ENCODE measurements at regions not wholly inside any gene's neighbourhood (a gene's known extent, or its start where the extent isn't known, plus 50 kb on each side); places are given as distances from the start of the nearest gene placed in this dataset.

DNA sequence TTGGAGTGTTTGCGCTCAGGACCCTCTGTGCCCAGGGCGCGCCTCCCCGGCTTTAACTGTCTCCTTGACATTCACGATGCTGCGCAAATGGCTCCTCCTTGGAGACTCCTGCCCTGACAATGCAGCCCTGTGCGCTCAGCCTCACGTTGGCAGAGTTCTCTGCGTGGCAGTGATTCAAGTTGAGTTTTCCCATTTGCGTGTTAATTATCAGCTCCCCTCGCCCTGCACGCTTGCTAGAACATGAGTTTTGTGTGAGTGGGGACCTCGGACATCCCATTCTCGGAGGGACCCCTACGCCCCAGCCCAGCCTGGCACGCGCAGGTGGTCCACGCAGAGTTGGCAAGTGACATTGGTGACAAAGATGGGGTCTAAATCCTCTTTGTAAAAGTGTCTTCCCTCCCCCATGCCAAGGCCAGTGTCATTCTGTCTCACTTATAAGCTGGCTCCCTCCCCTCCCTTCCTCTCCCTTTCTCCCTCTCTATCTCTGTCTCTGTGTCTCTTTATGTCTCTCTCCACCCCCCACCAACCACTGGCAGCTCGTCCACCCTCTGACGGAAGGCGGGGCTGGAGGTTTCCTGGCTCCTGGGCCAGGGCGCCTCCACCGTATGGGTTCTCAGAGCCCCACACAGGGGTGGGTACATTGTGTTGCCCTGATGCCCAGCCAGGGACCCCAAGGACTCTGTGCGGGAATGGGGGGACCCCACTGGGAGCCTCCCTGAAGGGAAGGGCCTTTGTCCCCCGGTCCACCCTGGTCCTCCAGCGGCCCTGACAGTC lies 169.3 kb downstream of the OLFM1 start:
- Mint-ChIP-seq H3K9me3 (ENCODE audit: low read depth) (no peaks in the 10 kb centered on the region), H3K27me3 (no peaks in the 10 kb centered on the region), H3K4me1 (ENCODE audit: low read depth) (no peaks in the 10 kb centered on the region), H3K4me3 (no peak overlapping the region), H3K36me3 (no peaks in the 10 kb centered on the region), H3K27ac (no peak overlapping the region)

DNA sequence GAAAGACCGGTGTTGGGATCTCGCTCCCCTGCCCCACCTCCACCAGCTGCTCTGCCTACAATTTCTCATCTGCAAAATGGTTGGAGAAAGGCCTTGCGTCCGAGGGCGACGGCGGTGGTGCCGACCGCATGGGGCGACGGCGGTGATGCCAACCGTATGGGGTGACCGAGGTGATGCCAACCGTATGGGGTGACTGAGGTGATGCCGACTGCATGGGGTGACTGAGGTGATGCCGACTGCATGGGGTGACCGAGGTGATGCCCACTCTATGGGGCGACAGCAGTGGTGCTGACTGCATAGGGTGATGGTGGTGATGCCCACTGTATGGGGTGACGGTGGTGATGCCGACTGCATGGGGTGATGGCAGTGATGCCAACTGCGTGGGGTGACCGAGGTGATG lies 171.0 kb downstream of the OLFM1 start:
- Mint-ChIP-seq H3K9me3 (ENCODE audit: low read depth) (no peaks in the 10 kb centered on the region), H3K27me3 (no peaks in the 10 kb centered on the region), H3K27ac (no peak overlapping the region), H3K4me3 (no peak overlapping the region), H3K4me1 (ENCODE audit: low read depth) (no peaks in the 10 kb centered on the region), H3K36me3 (no peaks in the 10 kb centered on the region)

DNA sequence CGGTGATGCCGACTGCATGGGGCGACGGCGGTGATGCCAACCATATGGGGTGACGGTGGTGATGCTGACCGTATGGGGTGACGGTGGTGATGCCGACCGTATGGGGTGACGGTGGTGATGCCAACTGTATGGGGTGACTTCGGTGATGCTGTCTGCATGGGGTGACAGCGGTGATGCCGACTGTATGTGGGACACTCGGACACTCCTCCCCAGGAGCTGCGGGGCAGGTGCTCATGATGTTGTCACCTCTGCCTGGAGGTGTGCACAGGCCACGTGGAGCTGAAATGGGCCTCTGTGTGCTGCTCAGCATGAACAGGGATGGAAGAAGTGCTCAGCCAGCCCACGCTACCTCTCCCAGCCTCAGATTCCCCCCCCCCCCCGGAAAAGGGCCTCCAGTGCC lies 171.8 kb downstream of the OLFM1 start:
- Mint-ChIP-seq H3K4me1 (ENCODE audit: low read depth) (no peaks in the 10 kb centered on the region), H3K27ac (no peak overlapping the region), H3K27me3 (no peaks in the 10 kb centered on the region), H3K9me3 (ENCODE audit: low read depth) (no peaks in the 10 kb centered on the region), H3K4me3 (no peak overlapping the region), H3K36me3 (no peaks in the 10 kb centered on the region)

DNA sequence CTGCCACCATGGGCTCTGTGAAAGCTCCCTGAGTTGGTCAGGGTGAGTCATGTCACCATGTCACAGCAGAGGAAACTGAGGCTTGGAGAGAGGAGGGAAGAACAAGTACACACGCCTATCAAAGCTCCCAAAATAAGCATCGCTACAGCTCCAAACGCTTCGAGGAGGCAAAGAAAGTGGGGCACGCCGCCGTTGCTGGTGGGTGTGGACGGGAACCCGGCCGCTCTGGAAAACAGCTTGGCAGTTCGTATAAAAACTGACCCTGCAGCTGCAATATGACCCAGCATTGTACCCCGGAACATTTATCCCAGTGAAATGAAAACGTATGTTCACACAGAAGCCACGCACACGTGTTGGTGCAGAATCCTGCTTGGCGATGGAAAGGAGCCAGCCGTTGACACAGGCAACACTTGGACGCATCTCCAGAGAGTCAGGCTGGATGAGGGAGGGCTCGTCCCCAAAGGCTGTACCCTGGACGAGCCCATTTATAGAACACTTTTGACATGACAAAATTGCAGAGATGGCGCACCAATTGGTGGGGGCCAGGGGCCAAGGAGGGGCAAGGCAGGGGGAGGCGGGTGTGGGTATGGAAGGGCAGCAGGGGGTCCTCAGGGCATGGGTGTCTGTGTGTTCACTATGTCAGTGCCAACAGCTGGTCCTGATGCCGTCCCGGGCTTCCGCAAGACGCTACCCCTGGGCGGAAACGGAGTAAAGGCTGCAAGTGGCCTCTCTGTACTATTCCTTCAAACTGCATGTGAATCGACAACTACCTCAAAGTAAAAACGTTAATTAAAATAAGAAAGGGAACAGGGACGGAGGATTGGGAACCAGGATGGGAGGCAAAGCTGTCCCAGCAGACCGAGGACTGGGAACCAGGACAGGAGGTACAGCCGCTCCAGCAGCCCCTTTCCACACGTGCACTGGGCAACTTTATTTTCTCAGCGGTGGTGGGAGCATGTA lies 173.0 kb downstream of the OLFM1 start:
- H3K9me3 Mint-ChIP-seq (ENCODE audit: low read depth): no peaks in the 10 kb centered on the region
- H3K4me1 Mint-ChIP-seq (ENCODE audit: low read depth): no peaks in the 10 kb centered on the region
- H3K27me3 Mint-ChIP-seq: no peaks in the 10 kb centered on the region
- H3K27ac Mint-ChIP-seq: no peak overlapping the region
- H3K36me3 Mint-ChIP-seq: no peaks in the 10 kb centered on the region
- no peak overlapping the region for H3K4me3 Mint-ChIP-seq

DNA sequence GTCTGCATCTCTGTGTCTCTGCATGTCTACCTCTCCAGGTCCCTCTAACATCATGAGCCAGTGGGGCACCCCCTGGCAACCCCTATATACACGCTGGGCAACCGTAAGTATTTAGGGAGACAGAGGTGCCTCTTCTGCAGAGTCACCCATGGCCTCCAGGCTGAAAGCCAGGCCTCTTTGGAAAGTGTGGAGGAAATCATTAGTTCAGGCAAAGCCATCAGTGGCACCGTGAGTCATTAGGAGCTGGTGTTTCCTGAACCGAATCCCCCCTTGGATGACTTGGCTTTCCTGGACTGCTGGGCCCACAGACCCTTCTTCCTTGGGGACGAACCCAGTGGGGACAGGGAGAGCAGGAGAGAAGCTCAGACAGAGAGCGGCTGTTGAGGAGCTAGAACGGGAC lies 174.8 kb downstream of the OLFM1 start:
- H3K36me3 Mint-ChIP-seq: no peaks in the 10 kb centered on the region

DNA sequence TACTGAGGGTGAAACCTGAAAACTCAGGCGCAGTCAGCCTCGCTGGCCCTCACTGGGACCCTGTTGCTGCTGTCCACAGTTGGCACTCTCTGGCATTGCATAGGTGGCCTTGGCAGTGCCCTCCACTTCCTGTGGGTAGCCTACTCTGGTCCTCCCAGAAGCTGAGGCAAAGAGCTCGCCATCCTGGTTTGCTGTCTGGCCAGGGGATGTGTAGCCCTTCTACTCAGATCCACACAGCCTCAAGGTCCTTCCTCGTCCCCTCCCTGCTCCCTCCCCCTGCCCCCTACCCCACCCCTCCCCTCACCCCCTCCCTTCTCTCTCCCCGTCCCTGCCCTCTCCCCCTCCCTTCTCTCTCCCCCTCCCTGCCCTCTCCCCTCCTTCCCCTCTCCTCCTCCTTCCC lies 176.0 kb downstream of the OLFM1 start:
- Mint-ChIP-seq H3K9me3 (ENCODE audit: low read depth) (no peaks in the 10 kb centered on the region), H3K27me3 (peaks cover 5% of the 10 kb centered on the region), H3K36me3 (no peaks in the 10 kb centered on the region), H3K4me1 (ENCODE audit: low read depth) (no peaks in the 10 kb centered on the region), H3K4me3 (no peak overlapping the region), H3K27ac (no peak overlapping the region)

More for the DNA sequence above, 174.8 kb downstream of the OLFM1 start:
- H3K4me1 Mint-ChIP-seq (ENCODE audit: low read depth): no peaks in the 10 kb centered on the region
- no peaks in the 10 kb centered on the region for H3K9me3 Mint-ChIP-seq (ENCODE audit: low read depth)
- peaks cover 5% of the 10 kb centered on the region for H3K27me3 Mint-ChIP-seq
- no peak overlapping the region for H3K4me3 Mint-ChIP-seq
- H3K27ac Mint-ChIP-seq: no peak overlapping the region

DNA sequence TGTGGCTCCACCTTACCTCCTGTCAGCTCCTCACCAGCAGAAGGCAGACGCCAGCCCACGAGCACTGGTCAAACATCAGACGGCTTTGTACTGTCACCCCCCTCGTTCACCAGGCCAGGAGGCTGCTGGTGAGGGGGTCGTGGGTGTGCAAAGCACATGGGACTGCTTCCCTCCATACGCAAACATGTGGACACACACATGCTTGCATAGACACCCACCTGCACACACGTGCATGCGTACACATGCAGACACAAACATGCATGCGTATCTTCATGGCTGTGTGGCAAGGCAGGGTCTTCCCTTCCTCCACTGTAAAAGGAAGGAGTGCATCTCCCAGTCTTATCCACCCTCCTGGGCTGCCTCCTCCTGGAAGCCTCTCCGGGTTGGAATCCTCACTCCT lies 178.5 kb downstream of the OLFM1 start:
- no peak overlapping the region for H3K4me3 Mint-ChIP-seq
- peaks cover 5% of the 10 kb centered on the region for H3K27me3 Mint-ChIP-seq
- H3K4me1 Mint-ChIP-seq (ENCODE audit: low read depth): no peaks in the 10 kb centered on the region
- no peaks in the 10 kb centered on the region for H3K9me3 Mint-ChIP-seq (ENCODE audit: low read depth)
- H3K27ac Mint-ChIP-seq: no peak overlapping the region
- H3K36me3 Mint-ChIP-seq: no peaks in the 10 kb centered on the region

DNA sequence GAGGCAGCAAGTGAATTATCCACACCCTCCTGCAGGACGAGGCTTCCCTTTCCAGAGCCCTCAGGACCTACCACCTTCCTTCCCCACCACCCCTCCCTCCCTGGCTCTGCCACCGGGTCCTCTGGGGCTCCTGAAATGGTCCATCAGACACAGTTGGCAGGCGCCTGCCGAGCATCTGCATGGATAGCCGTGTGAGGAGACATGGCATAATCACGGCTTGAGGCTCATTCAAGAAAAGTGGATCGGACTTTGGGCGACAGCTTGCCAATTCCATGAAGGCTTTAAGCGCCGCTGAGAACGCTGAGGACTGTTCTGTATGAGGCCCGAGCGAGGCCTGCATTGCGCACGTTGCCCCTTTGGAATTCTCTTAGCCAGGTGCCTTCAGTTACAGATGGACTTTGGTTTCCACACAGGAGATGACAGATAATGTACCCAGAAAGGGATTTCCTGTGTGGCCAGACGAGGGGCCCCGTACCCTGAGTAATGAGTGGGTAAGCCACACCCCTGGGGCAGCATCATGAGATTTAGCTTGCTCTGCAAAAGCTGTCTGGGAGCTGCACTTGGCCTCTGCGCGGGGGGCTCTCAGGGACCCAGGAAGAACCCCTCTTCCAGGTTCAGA lies 179.8 kb downstream of the OLFM1 start:
- Mint-ChIP-seq H3K36me3 (no peaks in the 10 kb centered on the region), H3K27ac (no peak overlapping the region), H3K9me3 (ENCODE audit: low read depth) (no peaks in the 10 kb centered on the region), H3K4me1 (ENCODE audit: low read depth) (no peaks in the 10 kb centered on the region), H3K4me3 (no peak overlapping the region), H3K27me3 (peaks cover 8% of the 10 kb centered on the region)

DNA sequence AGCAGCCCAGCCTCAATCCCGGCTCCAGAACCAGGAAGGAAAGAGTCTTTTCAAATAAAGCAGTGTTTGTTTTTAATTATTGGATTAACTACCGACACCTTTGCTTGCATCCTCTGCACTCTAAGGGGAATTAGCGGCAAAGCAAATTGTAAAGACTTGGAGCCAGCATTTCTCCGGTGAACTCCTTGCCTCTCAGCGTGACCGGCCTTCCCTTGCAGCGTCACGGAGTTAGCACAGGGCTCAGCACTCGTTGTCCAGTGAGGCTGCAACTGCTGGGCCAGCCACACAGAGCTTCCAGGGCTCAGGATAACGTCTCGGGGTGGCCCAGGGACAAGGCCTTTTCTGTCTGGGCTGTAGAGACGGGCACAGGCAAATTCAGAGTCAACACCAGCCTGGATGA lies 180.6 kb downstream of the OLFM1 start:
- H3K4me3 Mint-ChIP-seq: no peak overlapping the region
- H3K4me1 Mint-ChIP-seq (ENCODE audit: low read depth): no peaks in the 10 kb centered on the region
- peaks cover 8% of the 10 kb centered on the region for H3K27me3 Mint-ChIP-seq
- no peak overlapping the region for H3K27ac Mint-ChIP-seq
- H3K36me3 Mint-ChIP-seq: no peaks in the 10 kb centered on the region
- no peaks in the 10 kb centered on the region for H3K9me3 Mint-ChIP-seq (ENCODE audit: low read depth)

DNA sequence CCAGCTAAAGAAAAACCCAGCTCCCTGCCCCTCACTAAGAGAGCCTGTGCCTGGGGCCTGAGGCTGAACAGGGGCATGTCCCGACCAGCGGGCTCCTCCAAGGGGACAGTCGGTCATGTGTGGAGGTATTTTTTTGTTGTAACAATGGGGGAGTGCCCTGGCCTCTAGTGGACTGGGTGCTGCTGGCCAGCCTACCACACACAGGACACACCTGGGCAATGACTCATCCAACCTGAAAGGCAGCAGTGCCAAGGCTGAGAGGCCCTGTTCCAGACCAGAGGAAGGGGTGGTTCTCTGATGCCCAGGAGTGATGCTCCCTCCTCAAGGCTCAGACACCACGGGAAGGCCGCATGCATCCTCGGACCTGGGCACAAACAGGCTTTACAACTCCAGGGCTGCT lies 181.5 kb downstream of the OLFM1 start:
- Mint-ChIP-seq H3K36me3 (no peaks in the 10 kb centered on the region), H3K4me1 (ENCODE audit: low read depth) (no peaks in the 10 kb centered on the region), H3K4me3 (no peak overlapping the region), H3K27me3 (peaks cover 11% of the 10 kb centered on the region), H3K9me3 (ENCODE audit: low read depth) (no peaks in the 10 kb centered on the region), H3K27ac (no peak overlapping the region)

DNA sequence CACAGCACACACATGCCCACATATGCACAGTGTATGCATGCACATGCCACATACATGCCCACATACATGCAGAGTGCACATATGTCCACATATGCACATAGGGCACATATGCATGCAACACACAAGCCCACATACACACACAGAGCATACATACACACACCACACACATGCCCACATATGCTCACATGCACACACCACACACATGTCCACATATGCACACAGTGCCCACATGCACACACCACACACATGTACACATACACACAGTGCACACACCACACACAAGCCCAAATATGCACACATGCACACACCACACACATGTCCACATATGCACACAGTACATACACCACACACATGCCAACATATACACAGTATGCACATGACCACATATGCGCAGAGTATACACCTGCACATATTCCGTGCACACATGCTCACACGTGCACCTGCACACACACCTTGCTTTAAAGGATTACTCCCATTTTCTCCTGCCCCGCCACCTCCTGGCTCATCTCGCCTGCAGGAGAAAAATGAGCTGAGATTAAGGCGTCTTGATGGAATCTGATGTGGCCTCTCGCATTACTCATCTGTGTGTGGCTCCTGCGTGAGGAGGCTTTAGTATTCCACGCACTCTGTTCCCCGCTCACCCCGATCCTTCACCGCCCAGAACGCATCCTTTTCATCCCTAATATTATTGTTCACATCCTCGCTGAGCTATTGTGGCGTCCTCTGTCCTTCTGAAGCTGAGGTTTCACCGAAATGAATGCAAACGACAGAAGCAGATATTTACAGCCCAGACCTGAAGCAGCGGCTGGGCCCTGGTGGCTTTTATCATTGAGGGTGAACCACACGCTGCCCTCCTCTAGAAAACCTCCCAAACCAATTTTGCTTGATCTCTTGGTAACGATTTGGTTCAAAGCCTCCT lies 182.7 kb downstream of the OLFM1 start:
- no peaks in the 10 kb centered on the region for H3K36me3 Mint-ChIP-seq
- H3K27ac Mint-ChIP-seq: no peak overlapping the region
- peaks cover 11% of the 10 kb centered on the region for H3K27me3 Mint-ChIP-seq
- no peaks in the 10 kb centered on the region for H3K9me3 Mint-ChIP-seq (ENCODE audit: low read depth)
- no peaks in the 10 kb centered on the region for H3K4me1 Mint-ChIP-seq (ENCODE audit: low read depth)
- H3K4me3 Mint-ChIP-seq: no peak overlapping the region

DNA sequence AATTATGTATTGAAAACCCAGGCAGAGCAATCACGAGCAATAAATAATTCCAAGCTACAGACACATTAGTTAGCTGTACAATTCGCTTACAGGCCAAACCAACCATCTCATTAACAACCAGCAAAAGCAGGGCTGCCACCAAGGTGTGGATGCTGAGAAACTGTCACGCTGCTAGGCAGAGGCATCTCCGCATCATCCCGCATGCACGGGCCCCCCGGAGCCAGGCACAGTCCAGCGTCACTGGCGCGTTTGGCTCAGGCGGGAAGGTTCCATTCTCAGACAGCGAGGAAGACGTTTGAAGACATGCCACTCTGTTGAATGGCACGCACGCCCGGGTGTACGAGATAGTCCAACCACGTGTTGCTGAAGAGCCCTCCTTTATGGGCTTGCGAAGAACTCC lies 184.0 kb downstream of the OLFM1 start:
- H3K9me3 Mint-ChIP-seq (ENCODE audit: low read depth): no peaks in the 10 kb centered on the region
- no peaks in the 10 kb centered on the region for H3K4me1 Mint-ChIP-seq (ENCODE audit: low read depth)
- no peak overlapping the region for H3K4me3 Mint-ChIP-seq
- H3K27me3 Mint-ChIP-seq: peaks cover 6% of the 10 kb centered on the region
- H3K27ac Mint-ChIP-seq: no peak overlapping the region
- H3K36me3 Mint-ChIP-seq: no peaks in the 10 kb centered on the region

DNA sequence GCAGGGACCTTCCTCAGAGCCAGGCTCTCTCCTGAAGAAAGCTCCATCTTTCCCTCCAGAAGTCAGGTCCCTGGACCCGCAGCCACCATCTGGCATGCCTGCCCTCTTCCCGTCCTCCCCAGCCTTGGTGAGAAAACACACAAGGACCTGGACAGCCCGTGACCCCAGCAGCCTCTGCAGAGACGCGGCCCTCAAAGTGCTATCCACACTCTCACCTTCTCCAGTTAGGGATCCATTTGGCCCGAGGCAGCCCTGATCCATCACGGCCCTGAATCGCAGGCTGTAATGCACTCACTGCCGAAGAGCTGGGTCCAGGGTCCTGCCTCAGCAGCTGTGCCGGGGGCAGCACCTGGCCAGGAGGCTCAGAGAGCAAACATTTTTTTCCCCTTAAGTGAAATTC lies 185.1 kb downstream of the OLFM1 start:
- Mint-ChIP-seq H3K4me1 (ENCODE audit: low read depth) (no peaks in the 10 kb centered on the region), H3K36me3 (no peaks in the 10 kb centered on the region), H3K9me3 (ENCODE audit: low read depth) (no peaks in the 10 kb centered on the region), H3K4me3 (no peak overlapping the region), H3K27me3 (peaks cover 6% of the 10 kb centered on the region), H3K27ac (no peak overlapping the region)

DNA sequence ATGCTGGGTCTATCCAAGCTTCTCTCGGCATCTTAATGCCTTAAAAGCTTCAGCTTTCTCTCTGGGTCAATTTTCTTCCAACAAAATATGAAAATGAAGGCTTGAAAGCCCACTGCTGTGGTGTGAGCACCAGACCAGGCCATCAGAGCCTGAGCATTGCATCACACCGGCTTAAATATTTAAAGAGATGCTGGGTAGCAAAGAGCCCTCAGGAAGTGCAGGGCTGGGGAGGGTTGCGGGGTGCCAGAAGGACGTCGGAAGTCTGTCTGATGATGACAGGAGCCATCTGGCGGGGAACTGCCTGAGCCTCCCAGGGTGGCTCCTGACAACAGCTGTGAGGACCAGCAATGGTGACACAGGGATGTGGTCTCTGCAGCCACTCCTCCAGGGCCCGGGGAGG lies 185.5 kb downstream of the OLFM1 start:
- peaks cover 6% of the 10 kb centered on the region for H3K27me3 Mint-ChIP-seq
- H3K4me1 Mint-ChIP-seq (ENCODE audit: low read depth): no peaks in the 10 kb centered on the region
- H3K9me3 Mint-ChIP-seq (ENCODE audit: low read depth): no peaks in the 10 kb centered on the region
- H3K36me3 Mint-ChIP-seq: no peaks in the 10 kb centered on the region
- no peak overlapping the region for H3K27ac Mint-ChIP-seq
- H3K4me3 Mint-ChIP-seq: no peak overlapping the region
